PFSK-1 (cell line): ENCODE measurements at regions not wholly inside any gene's neighbourhood (a gene's known extent, or its start where the extent isn't known, plus 50 kb on each side); places are given as distances from the start of the nearest gene placed in this dataset.

Source experiments
- FOXP2 ChIP-seq: optimal IDR thresholded peaks from 2 replicates; pipeline ENCODE3; 2011; ENCODE audit warnings: borderline replicate concordance, control low read depth, inconsistent platforms; ENCODE audit not compliant: insufficient read depth; ENCODE audit errors: extremely low read length, extremely low read depth
- POLR2AphosphoS5 ChIP-seq: IDR thresholded peaks from 2 replicates; pipeline ENCODE4 v1.6.1; 2012; ENCODE audit warnings: low read depth, mild to moderate bottlenecking, control low read depth, low read length, moderate library complexity
- SIN3A ChIP-seq: IDR thresholded peaks from 2 replicates; pipeline ENCODE4 v1.6.1; 2012; ENCODE audit warnings: mild to moderate bottlenecking, low read length, moderate library complexity, borderline replicate concordance; ENCODE audit not compliant: insufficient read depth
- TAF1 ChIP-seq: IDR thresholded peaks from 2 replicates; pipeline ENCODE4 v1.6.1; 2012; ENCODE audit warnings: low read length, control low read depth, borderline replicate concordance; ENCODE audit not compliant: insufficient read depth
- TF ChIP-seq, protein P1 (sequence below), 2 experiments: IDR thresholded peaks; 2 replicates each; pipeline versions ENCODE4 v1.6.1 to v1.8.0; 2011 to 2012; ENCODE audit warnings: low read depth in 2 of 2, low read length in 2 of 2, control low read depth in 1 of 2, inconsistent platforms in 1 of 2, mild to moderate bottlenecking in 1 of 2, moderate library complexity in 1 of 2; ENCODE audit not compliant: insufficient read depth in 1 of 2

DNA sequence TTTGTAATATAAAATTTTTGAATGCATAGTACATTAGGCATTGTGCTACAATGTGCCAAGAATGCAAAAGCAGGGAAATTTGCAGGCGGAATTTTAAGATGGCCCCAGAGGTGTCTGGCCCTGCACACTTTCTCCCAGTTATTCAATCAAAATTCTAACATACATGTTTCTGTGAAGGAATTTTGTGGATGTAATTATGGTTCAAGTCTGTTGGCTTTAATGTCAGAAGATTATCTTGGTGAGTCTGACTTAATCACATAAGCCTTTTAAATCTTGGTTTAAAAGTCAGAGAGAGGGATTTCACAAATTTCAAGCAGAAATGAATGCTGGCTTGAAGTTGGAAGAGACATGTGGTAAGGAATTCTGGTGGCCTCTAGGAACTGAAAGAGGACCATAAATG is 423.4 kb upstream of the CCDC179 start:
- TF ChIP-seq POLR2AphosphoS5, result no peak
- TF ChIP-seq SIN3A, result no peak
- no peak for TF ChIP-seq FOXP2
- TF ChIP-seq, protein P1, sequence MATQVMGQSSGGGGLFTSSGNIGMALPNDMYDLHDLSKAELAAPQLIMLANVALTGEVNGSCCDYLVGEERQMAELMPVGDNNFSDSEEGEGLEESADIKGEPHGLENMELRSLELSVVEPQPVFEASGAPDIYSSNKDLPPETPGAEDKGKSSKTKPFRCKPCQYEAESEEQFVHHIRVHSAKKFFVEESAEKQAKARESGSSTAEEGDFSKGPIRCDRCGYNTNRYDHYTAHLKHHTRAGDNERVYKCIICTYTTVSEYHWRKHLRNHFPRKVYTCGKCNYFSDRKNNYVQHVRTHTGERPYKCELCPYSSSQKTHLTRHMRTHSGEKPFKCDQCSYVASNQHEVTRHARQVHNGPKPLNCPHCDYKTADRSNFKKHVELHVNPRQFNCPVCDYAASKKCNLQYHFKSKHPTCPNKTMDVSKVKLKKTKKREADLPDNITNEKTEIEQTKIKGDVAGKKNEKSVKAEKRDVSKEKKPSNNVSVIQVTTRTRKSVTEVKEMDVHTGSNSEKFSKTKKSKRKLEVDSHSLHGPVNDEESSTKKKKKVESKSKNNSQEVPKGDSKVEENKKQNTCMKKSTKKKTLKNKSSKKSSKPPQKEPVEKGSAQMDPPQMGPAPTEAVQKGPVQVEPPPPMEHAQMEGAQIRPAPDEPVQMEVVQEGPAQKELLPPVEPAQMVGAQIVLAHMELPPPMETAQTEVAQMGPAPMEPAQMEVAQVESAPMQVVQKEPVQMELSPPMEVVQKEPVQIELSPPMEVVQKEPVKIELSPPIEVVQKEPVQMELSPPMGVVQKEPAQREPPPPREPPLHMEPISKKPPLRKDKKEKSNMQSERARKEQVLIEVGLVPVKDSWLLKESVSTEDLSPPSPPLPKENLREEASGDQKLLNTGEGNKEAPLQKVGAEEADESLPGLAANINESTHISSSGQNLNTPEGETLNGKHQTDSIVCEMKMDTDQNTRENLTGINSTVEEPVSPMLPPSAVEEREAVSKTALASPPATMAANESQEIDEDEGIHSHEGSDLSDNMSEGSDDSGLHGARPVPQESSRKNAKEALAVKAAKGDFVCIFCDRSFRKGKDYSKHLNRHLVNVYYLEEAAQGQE (IDR thresholded peaks at IDR 0.05; ENCODE audit: insufficient read depth in 1 of 2, low read depth in 2 of 2, low read length in 2 of 2), result no peak
- TF ChIP-seq TAF1, result no peak
